Lung microvascular endothelial cell (primary cell): ENCODE measurements at regions not wholly inside any gene's neighbourhood (a gene's known extent, or its start where the extent isn't known, plus 50 kb on each side); places are given as distances from the start of the nearest gene placed in this dataset.
A peak's percentile ranks its signal among the peaks of the same experiment; 100 is the strongest.
"Not testable (repeated sequence)": the region's sequence is repeated elsewhere in the genome, so short reads cannot be mapped to it uniquely, and the experiment has no call there.

Source experiments
- DNase-seq, 2 donors: peaks; one replicate each; pipeline versions ENCODE4 v3.0.0 to v3.0.0-alpha.2; 2010; ENCODE audit warnings: low read depth in 2 of 2

- DNase-seq, result no peak
Measured at GRCh38 chr2:2645162-2645855, 314.2 kb upstream of the MYT1L start.

GRCh38 chr2:2644751-2645150 lies 313.7 kb upstream of the MYT1L start:
- DNase-seq, result not testable (repeated sequence)

- DNase-seq, result no peak
Measured at GRCh38 chr2:2644040-2644439, 313.0 kb upstream of the MYT1L start.

- DNase-seq, result no peak
Measured at GRCh38 chr2:2642906-2643890, 312.1 kb upstream of the MYT1L start.

DNA sequence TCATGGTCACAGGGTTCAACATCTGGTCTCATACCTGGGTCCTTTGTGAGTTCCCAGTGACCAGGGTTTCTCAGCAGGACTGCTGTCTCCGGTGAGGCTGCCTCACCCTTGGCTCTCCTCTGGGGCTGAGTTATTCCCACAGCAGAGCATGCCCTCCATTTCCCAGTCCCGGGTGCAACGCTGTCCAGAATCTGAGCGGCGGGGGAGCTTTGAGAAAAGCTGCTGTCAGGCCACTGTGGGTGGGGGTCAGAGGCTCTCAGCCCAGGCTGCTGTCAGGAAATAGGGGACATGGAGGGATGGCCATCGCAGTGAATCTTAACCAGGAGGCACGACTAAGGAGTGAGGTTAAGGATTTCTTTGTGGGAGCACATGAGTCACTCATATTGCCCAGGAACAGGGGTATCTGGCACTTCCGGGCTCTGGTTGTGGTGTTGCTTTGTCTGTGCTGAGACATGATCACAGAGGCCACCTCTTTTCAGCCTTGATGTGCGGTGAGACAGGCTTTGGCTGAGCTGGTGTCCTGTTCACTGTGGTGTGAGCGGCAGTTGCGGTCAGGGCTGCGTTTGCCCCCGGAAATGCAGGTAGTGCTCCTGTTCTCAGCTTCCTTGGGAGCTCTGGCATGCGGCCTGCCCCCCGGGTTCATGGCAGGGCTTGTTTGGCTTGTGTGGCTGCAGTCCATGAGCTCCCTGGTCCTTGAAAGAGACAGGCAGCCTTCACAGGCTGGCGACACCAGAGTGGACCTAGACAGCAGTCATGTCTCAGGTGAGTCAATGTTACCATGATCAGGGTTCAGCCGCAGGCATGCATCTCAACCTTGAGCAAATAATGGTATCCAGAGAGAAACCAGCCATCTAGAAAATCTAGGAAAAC lies 310.7 kb upstream of the MYT1L start:
- no peak for DNase-seq

GRCh38 chr2:2640818-2641217 lies 309.7 kb upstream of the MYT1L start:
- DNase-seq, result no peak

- no peak for DNase-seq
Measured at GRCh38 chr2:2640371-2640770, 309.3 kb upstream of the MYT1L start.

GRCh38 chr2:2639251-2640139 lies 308.4 kb upstream of the MYT1L start:
- DNase-seq, result no peak

DNA sequence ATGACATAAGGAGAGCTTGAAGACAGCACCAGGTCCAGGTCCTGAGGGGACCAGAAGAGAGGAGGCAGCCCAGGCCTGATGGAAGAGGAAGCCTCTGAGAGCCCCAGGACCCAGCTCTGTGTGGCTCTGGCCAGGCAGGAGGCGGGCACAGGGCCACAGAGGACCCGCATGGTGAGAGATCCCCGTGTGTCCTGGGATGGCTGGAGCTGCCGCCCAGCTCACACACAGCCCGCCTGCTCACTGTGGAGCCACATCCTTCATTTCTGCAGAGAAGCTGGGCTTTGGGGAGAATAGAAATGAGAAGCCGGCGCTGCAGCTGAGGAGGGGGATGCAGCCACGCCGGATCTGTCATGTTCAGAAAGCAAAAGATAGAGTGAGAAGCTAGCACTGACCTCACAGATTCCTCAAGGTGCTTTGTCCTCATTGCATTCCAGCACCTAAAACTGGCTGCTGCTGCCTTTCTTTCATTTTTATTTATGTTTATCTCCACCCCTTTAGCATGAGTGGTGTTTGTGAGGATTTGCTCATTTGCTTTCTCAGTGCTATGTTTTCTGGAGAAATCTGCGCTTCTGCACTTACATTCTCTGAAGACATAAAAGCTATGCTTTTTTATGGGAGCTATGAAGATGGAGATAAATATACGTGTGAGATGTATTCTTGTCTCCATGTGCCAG lies 307.6 kb upstream of the MYT1L start:
- no peak for DNase-seq

GRCh38 chr2:2636813-2637212 lies 305.7 kb upstream of the MYT1L start:
- DNase-seq, result no peak

- DNase-seq, result no peak
Measured at GRCh38 chr2:2635025-2635528, 304.0 kb upstream of the MYT1L start.

- no peak for DNase-seq
Measured at GRCh38 chr2:2633017-2633416, 301.9 kb upstream of the MYT1L start.

DNA sequence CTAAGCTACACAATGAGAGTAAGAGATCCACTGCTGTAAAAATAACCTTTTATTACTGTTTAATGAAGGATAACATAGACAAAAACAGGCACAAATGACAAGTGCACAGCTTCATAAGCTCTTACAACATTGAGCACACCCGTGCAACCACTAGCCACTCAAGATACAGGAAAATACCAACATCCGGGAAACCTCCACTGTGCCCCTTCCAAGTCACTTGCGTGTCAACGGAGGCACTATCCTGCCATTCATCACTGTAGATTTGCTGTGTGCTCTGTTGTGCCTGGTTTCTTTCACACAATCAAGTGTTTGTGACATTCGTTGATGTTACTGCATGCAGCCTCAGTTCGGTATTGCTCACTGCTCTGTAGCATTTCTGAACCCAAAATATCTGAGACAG lies 292.9 kb upstream of the MYT1L start:
- no peak for DNase-seq

DNA sequence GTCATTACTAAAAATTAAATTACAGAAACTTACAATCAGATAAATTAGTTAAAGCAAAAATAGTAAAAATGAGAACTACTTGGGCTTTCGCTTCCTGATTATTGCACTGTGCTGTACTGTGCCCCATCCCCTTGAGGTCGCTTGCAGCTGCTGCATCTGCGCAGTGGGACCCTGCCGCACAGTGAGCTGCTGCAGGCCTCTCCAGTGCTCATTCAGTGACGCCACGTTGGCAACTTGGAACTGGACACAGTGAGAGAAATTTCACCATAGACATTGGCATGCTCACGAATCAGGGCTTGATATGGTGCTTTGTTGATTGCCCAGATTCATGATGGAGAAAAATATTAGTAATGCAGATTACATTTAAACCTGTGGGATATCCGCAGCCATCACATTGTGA lies 290.8 kb upstream of the MYT1L start:
- no peak for DNase-seq

DNA sequence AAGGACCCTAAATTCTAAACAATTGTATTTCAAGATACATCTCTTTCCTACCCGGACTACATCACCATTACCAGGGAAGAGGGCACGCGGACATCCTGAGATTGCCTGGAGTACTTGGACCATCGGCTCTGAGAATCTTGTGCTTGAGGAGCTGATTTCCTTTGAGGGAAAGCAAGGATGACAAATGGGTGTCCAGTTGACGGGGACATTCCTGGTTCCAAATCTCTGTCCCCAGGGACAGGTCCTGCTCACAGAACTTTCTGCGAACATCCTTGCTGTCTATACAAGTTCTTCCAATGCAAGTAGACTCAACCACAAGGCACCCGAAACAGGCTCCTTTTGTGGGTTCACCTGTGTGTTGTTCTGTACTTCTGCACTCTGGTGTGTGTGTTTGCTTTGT lies 289.5 kb upstream of the MYT1L start:
- no peak for DNase-seq

DNA sequence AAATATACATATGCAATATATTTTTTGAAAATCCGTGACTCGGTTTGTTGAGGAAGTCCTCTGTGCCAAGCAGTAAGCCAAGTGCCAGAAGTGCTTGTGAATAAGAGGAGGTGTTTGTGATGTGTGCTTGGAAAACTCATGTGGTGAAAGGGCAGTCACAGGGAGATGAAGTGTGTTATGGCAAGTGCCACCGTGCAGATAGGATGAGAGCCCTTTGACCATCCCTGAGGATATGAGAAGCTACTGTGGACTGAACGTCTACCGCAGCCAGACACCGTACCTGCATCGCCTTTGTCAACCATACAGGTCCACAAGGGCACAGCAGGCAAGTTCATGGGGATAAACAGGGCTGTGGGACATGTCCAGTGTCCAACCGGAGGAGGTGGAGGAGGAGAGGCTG lies 288.9 kb upstream of the MYT1L start:
- no peak for DNase-seq

DNA sequence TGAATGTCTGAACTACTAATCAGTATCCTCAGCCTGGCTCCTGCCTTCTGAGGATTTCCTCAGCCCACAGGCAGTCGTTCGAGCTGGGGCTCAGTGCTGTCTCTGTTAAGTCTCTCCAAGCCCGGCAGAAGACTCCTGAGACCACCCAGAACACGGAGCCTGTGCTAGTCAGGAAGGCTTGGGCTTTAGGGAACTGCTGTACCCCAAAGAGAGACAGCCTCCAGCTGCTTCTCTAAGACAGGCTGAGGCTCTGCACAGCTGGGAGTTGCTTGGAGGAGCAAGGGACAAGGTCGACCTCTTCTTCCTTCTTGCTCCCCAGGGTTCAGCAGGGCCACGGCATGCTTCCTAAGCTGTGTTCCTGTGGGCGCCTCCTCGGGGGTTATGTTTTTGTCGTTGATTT lies 283.4 kb upstream of the MYT1L start:
- no peak for DNase-seq

- peak; percentile 49 to 72 for DNase-seq
Measured at GRCh38 chr2:2613279-2614199, 282.5 kb upstream of the MYT1L start.

DNA sequence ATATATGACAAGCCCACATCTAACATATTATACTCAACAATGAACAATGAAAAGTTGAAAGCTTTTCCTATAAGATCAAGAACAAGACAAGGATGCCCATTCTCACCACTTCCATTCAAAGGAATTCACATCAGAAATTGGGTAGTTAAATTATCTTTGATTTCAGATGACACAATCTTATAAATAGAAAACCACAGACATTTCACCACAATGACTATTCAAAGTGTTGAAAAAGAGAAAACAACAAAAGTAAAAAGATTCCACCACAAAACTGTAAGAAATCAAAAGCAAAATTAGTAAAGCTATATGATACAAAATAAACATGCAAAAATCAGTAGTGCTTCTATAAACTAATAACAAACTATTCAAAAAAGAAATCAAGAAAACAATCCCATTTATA lies 279.7 kb upstream of the MYT1L start:
- no peak for DNase-seq
